D721Med (cell line): ENCODE measurements at regions not wholly inside any gene's neighbourhood (a gene's known extent, or its start where the extent isn't known, plus 50 kb on each side); places are given as distances from the start of the nearest gene placed in this dataset.

Experiments
- DNase-seq: peaks from one replicate; pipeline ENCODE4 v3.0.0; 2011; ENCODE audit warnings: low spot score; ENCODE audit not compliant: insufficient read length
- FAIRE-seq: peaks from 2 replicates; lab custom pipeline; 2011; peaks lifted over from hg19 to GRCh38; lab: Jason Lieb, UNC
- TF ChIP-seq, protein P1 (sequence below): IDR thresholded peaks from 2 replicates; pipeline ENCODE4 v1.5.1; 2012; ENCODE audit warnings: mild to moderate bottlenecking, control low read depth; ENCODE audit not compliant: insufficient read depth; ENCODE audit errors: missing control alignments

DNA sequence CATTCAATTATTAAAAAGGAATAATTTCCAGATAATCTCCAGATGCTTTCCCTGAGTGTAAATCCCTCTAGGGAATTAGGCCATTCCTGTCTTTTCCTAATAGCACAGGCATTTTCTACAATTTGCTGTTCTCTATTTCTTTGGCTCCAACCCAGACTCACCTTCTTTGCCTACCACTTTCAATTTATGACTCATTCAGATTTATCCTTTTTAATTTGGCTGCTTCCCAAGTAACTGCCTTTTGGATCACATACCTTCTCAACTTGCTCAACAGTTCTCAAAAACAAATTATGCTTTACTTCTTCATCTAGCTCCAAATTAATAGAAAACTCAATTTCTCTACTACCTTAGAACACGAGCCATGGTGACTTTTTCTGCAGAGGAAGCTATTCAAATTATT, 1166.3 kb upstream of the PCDH7 start:
- TF ChIP-seq, protein P1, sequence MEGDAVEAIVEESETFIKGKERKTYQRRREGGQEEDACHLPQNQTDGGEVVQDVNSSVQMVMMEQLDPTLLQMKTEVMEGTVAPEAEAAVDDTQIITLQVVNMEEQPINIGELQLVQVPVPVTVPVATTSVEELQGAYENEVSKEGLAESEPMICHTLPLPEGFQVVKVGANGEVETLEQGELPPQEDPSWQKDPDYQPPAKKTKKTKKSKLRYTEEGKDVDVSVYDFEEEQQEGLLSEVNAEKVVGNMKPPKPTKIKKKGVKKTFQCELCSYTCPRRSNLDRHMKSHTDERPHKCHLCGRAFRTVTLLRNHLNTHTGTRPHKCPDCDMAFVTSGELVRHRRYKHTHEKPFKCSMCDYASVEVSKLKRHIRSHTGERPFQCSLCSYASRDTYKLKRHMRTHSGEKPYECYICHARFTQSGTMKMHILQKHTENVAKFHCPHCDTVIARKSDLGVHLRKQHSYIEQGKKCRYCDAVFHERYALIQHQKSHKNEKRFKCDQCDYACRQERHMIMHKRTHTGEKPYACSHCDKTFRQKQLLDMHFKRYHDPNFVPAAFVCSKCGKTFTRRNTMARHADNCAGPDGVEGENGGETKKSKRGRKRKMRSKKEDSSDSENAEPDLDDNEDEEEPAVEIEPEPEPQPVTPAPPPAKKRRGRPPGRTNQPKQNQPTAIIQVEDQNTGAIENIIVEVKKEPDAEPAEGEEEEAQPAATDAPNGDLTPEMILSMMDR, result no peak
- peak; percentile 35 for FAIRE-seq

DNA sequence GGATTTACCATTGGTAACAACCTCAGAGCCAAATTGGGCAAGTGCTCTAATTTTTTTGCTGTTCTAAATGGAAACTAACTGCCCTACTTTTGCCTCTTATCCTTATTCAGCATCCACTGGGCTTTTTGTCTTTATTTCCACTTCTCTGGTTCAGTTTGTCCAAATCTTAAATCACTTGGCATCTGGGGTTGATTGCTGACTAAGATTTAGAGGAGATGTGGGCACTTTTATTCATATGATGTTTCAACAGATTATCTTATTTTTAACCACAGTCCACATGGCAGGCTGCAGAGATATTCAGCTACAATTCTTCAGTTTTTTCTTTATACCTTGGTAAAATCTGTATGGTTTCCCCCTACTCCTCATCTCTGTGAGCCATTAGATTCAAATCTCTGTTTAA, 1161.4 kb upstream of the PCDH7 start:
- no peak for FAIRE-seq
- DNase-seq, result no peak
- TF ChIP-seq, protein P1, result no peak

More for the DNA sequence above, 1166.3 kb upstream of the PCDH7 start:
- no peak for DNase-seq

DNA sequence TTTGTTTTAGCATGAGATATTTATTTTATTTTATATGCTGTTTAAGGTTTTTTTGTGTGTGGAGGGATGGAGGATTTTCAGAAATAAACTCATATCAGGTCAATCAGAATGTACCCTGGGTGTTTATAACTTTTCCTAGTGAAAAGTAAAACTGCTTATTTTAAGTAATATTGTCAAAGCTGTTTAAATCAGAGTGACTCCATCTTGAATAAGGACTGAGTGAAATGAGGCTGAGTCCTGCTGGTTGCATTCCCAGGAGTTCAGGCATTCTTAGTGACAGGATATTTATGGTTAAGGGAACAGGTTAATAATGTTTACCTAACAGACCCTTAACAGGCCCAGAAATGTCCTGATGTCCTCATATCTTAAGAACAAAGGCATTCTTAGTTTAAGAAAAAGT, 1160.9 kb upstream of the PCDH7 start:
- TF ChIP-seq, protein P1, result no peak
- no peak for DNase-seq
- no peak for FAIRE-seq

DNA sequence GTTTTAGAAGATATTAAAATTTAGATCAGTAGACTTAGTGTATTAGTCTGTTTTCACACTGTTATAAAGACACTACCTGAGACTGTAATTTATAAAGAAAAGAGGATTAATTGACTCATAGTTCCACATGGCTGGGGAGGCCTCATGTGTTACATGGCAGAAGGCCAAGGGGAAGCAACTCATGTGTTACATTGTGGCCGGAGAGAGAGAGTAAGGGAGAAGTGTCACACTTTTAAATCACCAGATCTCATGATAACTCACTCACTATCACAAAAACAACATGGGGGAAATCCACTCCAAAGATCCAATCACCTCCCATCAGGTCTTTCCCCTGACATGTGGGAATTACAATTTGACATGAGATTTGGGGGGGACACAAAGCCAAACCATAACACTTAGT, 1159.7 kb upstream of the PCDH7 start:
- FAIRE-seq (no peak), DNase-seq (no peak)
- TF ChIP-seq, protein P1, result no peak

DNA sequence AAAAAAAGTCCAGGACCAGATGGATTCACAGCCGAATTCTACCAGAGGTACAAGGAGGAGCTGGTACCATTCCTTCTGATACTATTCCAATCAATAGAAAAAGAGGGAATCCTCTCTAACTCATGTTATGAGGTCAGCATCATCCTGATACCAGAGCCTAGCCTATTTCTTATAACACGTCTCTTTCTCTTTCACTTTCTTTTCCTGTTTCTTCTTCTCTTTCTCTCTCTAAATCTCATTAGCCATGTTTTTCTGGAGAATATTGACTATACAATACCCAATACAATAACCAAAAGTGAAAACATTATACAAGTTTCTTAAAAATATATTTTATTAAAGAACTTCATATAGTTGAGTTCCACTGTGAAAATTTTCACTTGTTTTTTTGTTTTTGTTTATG, 1154.9 kb upstream of the PCDH7 start:
- no peak for DNase-seq
- no peak for FAIRE-seq
- TF ChIP-seq, protein P1, result no peak

DNA sequence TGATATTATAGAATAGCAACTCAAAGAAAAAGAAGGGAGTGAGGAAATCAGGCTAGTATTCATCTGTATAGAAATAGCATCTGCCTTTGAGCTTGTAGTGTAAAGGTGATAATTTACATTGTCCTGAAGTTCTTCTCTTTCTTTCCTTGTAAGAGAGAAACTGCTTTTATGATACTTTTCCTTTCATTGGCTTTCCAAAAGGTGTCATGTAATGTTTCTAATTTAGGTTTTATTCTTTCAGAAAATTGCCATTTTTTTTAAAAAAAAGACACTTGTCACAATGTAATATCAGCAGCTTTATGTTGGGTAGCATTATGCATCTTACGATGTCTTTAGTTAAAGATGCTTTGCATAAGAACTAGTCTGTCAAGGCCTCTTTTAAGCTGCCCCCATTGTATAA, 1153.8 kb upstream of the PCDH7 start:
- no peak for DNase-seq
- FAIRE-seq, result no peak
- TF ChIP-seq, protein P1, result no peak

DNA sequence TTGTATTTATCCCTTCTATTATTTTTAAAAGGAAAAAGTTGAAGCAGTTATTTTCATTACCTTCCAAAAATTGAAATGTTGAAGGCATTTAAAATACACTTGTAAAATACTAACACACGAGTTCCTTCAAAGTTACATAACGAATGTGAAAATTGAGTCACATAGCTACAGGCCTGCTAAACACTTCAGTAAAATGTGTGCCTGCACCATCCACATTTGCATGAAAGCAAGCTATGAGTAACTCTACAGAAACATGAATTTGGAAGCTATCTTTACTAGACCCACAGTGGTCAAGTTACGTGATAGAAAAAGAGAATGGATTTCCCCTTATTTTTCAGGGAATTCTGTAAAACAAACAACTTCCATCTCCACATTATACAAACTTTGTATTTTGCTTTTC, 1148.8 kb upstream of the PCDH7 start:
- DNase-seq (no peak), FAIRE-seq (no peak)
- TF ChIP-seq, protein P1, result no peak
